DOHH2 (cell line): ENCODE measurements at regions not wholly inside any gene's neighbourhood (a gene's known extent, or its start where the extent isn't known, plus 50 kb on each side); places are given as distances from the start of the nearest gene placed in this dataset.
"Not testable (repeated sequence)": the region's sequence is repeated elsewhere in the genome, so short reads cannot be mapped to it uniquely, and the experiment has no call there.

ENCODE experiments used
- H3F3A ChIP-seq: fragments of 200-600 bp; sonication (generic), shearing (Covaris generic); 2 replicates; pipeline ENCODE4 v1.6.0; 2016; ENCODE audit warnings: antibody characterized with exemption, mild to moderate bottlenecking; ENCODE audit not compliant: control insufficient read depth, insufficient read depth
- H3K27ac ChIP-seq: fragments of 200-600 bp; sonication (generic); 2 replicates; pipeline ENCODE4 v1.5.1; 2014; ENCODE audit warnings: low read depth, mild to moderate bottlenecking, low read length, moderate library complexity
- H3K27me3 ChIP-seq: fragments of 200-600 bp; sonication (generic); 2 replicates; pipeline ENCODE4 v1.6.1; 2014; ENCODE audit warnings: mild to moderate bottlenecking, low read length, mixed read lengths; ENCODE audit not compliant: control insufficient read depth
- H3K36me3 ChIP-seq: fragments of 200-600 bp; sonication (generic); 2 replicates; pipeline ENCODE4 v1.6.1; 2014; ENCODE audit warnings: mild to moderate bottlenecking, low read length, moderate library complexity, mixed read lengths; ENCODE audit not compliant: control insufficient read depth
- H3K4me1 ChIP-seq: fragments of 200-600 bp; sonication (generic); 2 replicates; pipeline ENCODE4 v1.6.1; 2014; ENCODE audit warnings: mild to moderate bottlenecking, low read length, mixed read lengths; ENCODE audit not compliant: control insufficient read depth
- H3K4me2 ChIP-seq: fragments of 200-600 bp; sonication (generic); 2 replicates; pipeline ENCODE4 v1.6.0; 2014; ENCODE audit warnings: mild to moderate bottlenecking, low read length, moderate library complexity
- H3K4me3 ChIP-seq: fragments of 200-600 bp; sonication (generic); 2 replicates; pipeline ENCODE4 v1.5.1; 2014; ENCODE audit warnings: mild to moderate bottlenecking, low read length, mixed read lengths
- H3K79me2 ChIP-seq: fragments of 200-600 bp; sonication (generic); 2 replicates; pipeline ENCODE4 v1.6.1; 2014; ENCODE audit warnings: mild to moderate bottlenecking, low read length, mixed read lengths; ENCODE audit not compliant: control insufficient read depth
- H3K9me2 ChIP-seq: fragments of 200-600 bp; sonication (generic); replicated peaks from 2 replicates; pipeline ENCODE4 v1.6.1; 2014; ENCODE audit warnings: mild to moderate bottlenecking, low read length, mixed read lengths; ENCODE audit not compliant: control insufficient read depth
- H3K9me3 ChIP-seq: fragments of 200-600 bp; sonication (generic); 2 replicates; pipeline ENCODE4 v1.6.1; 2014; ENCODE audit warnings: antibody characterized with exemption, low read length, mixed read lengths; ENCODE audit not compliant: control insufficient read depth, insufficient read depth
- H4K20me1 ChIP-seq: fragments of 200-600 bp; sonication (generic); 2 replicates; pipeline ENCODE4 v1.6.0; 2014; ENCODE audit warnings: low read depth, mild to moderate bottlenecking, antibody characterized with exemption, low read length, moderate library complexity; ENCODE audit not compliant: control insufficient read depth, insufficient read depth
- CTCF ChIP-seq: fragments of 200-600 bp; sonication (generic); IDR thresholded peaks from one replicate; pipeline ENCODE4 v1.5.1; 2014; ENCODE audit warnings: antibody characterized with exemption, mild to moderate bottlenecking, low read depth, low read length; ENCODE audit not compliant: poor library complexity, severe bottlenecking
- EZH2phosphoT487 ChIP-seq: fragments of 200-600 bp; sonication (generic); IDR thresholded peaks from 2 replicates; pipeline ENCODE4 v1.6.1; 2017; ENCODE audit warnings: borderline replicate concordance, mild to moderate bottlenecking, antibody characterized with exemption, low read length, moderate library complexity, mixed read lengths

GRCh38 chr7:6934981-6935380, 108.9 kb upstream of the CCZ1B start:
- Histone ChIP-seq H3K79me2 (no peaks in the 10 kb centered on the region), H3K9me2 (no peaks in the 10 kb centered on the region), H3K4me3 (no peak overlapping the region), H3K9me3 (no peaks in the 10 kb centered on the region), H3K4me1 (peaks cover 4% of the 10 kb centered on the region), H3K36me3 (no peaks in the 10 kb centered on the region), H4K20me1 (no peaks in the 10 kb centered on the region), H3F3A (no peaks in the 10 kb centered on the region), H3K27me3 (no peaks in the 10 kb centered on the region), H3K4me2 (no peak overlapping the region), H3K27ac (no peak overlapping the region)
- TF ChIP-seq CTCF (no peak), EZH2phosphoT487 (no peak)

- H3K4me3 ChIP-seq, H3F3A ChIP-seq, H3K9me3 ChIP-seq, H3K36me3 ChIP-seq, H3K27me3 ChIP-seq, H3K9me2 ChIP-seq, H3K4me2 ChIP-seq, H3K79me2 ChIP-seq, H3K27ac ChIP-seq, H4K20me1 ChIP-seq, H3K4me1 ChIP-seq: not testable (repeated sequence)
These were observed 110.6 kb upstream of the CCZ1B start for GRCh38 chr7:6936626-6937025.

GRCh38 chr7:6937746-6938145, 111.7 kb upstream of the CCZ1B start:
- H3K27me3 ChIP-seq, H3K9me3 ChIP-seq, H3K36me3 ChIP-seq, H3K4me3 ChIP-seq, H4K20me1 ChIP-seq, H3F3A ChIP-seq, H3K4me1 ChIP-seq, H3K9me2 ChIP-seq, H3K27ac ChIP-seq, H3K79me2 ChIP-seq, H3K4me2 ChIP-seq: not testable (repeated sequence)

- H3K27ac ChIP-seq, H3K36me3 ChIP-seq, H3F3A ChIP-seq, H3K9me3 ChIP-seq, H3K4me1 ChIP-seq, H4K20me1 ChIP-seq, H3K79me2 ChIP-seq, H3K4me3 ChIP-seq, H3K4me2 ChIP-seq, H3K27me3 ChIP-seq, H3K9me2 ChIP-seq: not testable (repeated sequence)
- TF ChIP-seq CTCF = peak; percentile 54
These were observed 112.2 kb upstream of the CCZ1B start for GRCh38 chr7:6938284-6938683.

- H3K9me3 ChIP-seq, H3K79me2 ChIP-seq, H4K20me1 ChIP-seq, H3K9me2 ChIP-seq, H3F3A ChIP-seq, H3K36me3 ChIP-seq, H3K4me2 ChIP-seq, H3K27me3 ChIP-seq, H3K27ac ChIP-seq, H3K4me1 ChIP-seq, H3K4me3 ChIP-seq: not testable (repeated sequence)
These were observed 113.1 kb upstream of the CCZ1B start for GRCh38 chr7:6939126-6939525.

- H3K9me3 ChIP-seq, H3K9me2 ChIP-seq, H3K4me3 ChIP-seq, H3K27ac ChIP-seq, H3F3A ChIP-seq, H3K36me3 ChIP-seq, H3K27me3 ChIP-seq, H3K79me2 ChIP-seq, H3K4me2 ChIP-seq, H3K4me1 ChIP-seq, H4K20me1 ChIP-seq: not testable (repeated sequence)
These were observed 113.8 kb upstream of the CCZ1B start for GRCh38 chr7:6939896-6940295.

- H3K4me1 ChIP-seq, H3K79me2 ChIP-seq, H3K27me3 ChIP-seq, H3K27ac ChIP-seq, H3K9me3 ChIP-seq, H3F3A ChIP-seq, H3K4me3 ChIP-seq, H3K9me2 ChIP-seq, H3K36me3 ChIP-seq, H3K4me2 ChIP-seq, H4K20me1 ChIP-seq: not testable (repeated sequence)
These were observed 120.8 kb upstream of the CCZ1B start for GRCh38 chr7:6946873-6947272.
